PC-3 (cell line): ENCODE measurements at regions not wholly inside any gene's neighbourhood (a gene's known extent, or its start where the extent isn't known, plus 50 kb on each side); places are given as distances from the start of the nearest gene placed in this dataset.

Source experiments
- CTCF ChIP-seq: fragments of 300-600 bp; sonication (generic); conservative IDR thresholded peaks from 2 replicates; pipeline ENCODE4 v1.5.1; 2017; ENCODE audit warnings: antibody characterized with exemption, low read depth, mild to moderate bottlenecking, low read length
- EZH2 ChIP-seq: fragments of 300-600 bp; sonication (generic); IDR thresholded peaks from one replicate; pipeline ENCODE4 v1.6.1; 2017; ENCODE audit warnings: antibody characterized with exemption, mild to moderate bottlenecking, low read length; ENCODE audit not compliant: unreplicated experiment
- EZH2phosphoT487 ChIP-seq: fragments of 300-600 bp; sonication (generic); IDR thresholded peaks from 2 replicates; pipeline ENCODE4 v1.6.1; 2018; ENCODE audit warnings: mild to moderate bottlenecking, antibody characterized with exemption, low read length, borderline replicate concordance

- TF ChIP-seq CTCF (no peak), EZH2 (no peak), EZH2phosphoT487 (no peak)
Observed at GRCh38 chr5:163645421-163646416, 140.3 kb downstream of the MAT2B start.
